NCI-H2081 (cell line): ENCODE measurements at regions not wholly inside any gene's neighbourhood (a gene's known extent, or its start where the extent isn't known, plus 50 kb on each side); places are given as distances from the start of the nearest gene placed in this dataset.
"Not testable (repeated sequence)": the region's sequence is repeated elsewhere in the genome, so short reads cannot be mapped to it uniquely, and the experiment has no call there.

Experiments used
- DNase-seq, 2 experiments: peaks; one replicate each; lab custom pipeline; 2025; lab: John Stamatoyannopoulos, UW

- DNase-seq = no peak
Measured at GRCh38 chr13:53101883-53102282, 73.3 kb downstream of the OLFM4 start.

- no peak for DNase-seq
Measured at GRCh38 chr13:53104136-53104535, 75.5 kb downstream of the OLFM4 start.

- DNase-seq = no peak
Measured at GRCh38 chr13:53105477-53105876, 76.9 kb downstream of the OLFM4 start.

GRCh38 chr13:53105890-53106289 is 77.3 kb downstream of the OLFM4 start:
- no peak for DNase-seq

GRCh38 chr13:53110181-53110580 is 81.6 kb downstream of the OLFM4 start:
- DNase-seq = no peak

- DNase-seq = no peak
Measured at GRCh38 chr13:53110614-53111013, 82.0 kb downstream of the OLFM4 start.

GRCh38 chr13:53112522-53112921 is 83.9 kb downstream of the OLFM4 start:
- peak in 1 of 2 experiments; percentile 40 for DNase-seq

- DNase-seq = not testable (repeated sequence)
Measured at GRCh38 chr13:53117048-53117447, 88.4 kb downstream of the OLFM4 start.

GRCh38 chr13:53121131-53121773 is 92.6 kb downstream of the OLFM4 start:
- DNase-seq = no peak

GRCh38 chr13:53121919-53122318 is 93.3 kb downstream of the OLFM4 start:
- DNase-seq = no peak

- no peak for DNase-seq
Measured at GRCh38 chr13:53123536-53123935, 94.9 kb downstream of the OLFM4 start.

GRCh38 chr13:53124623-53125022 is 96.0 kb downstream of the OLFM4 start:
- no peak for DNase-seq

- DNase-seq = no peak
Measured at GRCh38 chr13:53126841-53127245, 98.2 kb downstream of the OLFM4 start.

- DNase-seq = no peak
Measured at GRCh38 chr13:53127373-53127772, 98.8 kb downstream of the OLFM4 start.

- no peak for DNase-seq
Measured at GRCh38 chr13:53129864-53130393, 101.3 kb downstream of the OLFM4 start.

- no peak for DNase-seq
Measured at GRCh38 chr13:53131361-53131760, 102.7 kb downstream of the OLFM4 start.

- DNase-seq = no peak
Measured at GRCh38 chr13:53135301-53135700, 106.7 kb downstream of the OLFM4 start.

GRCh38 chr13:53136554-53137215 is 108.1 kb downstream of the OLFM4 start:
- no peak for DNase-seq

- no peak for DNase-seq
Measured at GRCh38 chr13:53137779-53138178, 109.2 kb downstream of the OLFM4 start.

- no peak for DNase-seq
Measured at GRCh38 chr13:53138376-53139036, 109.9 kb downstream of the OLFM4 start.

GRCh38 chr13:53141336-53141735 is 112.7 kb downstream of the OLFM4 start:
- DNase-seq = no peak

GRCh38 chr13:53142306-53142705 is 113.7 kb downstream of the OLFM4 start:
- no peak for DNase-seq

GRCh38 chr13:53143757-53144339 is 115.2 kb downstream of the OLFM4 start:
- no peak for DNase-seq
